Kidney epithelial cell (primary cell): ENCODE measurements at regions not wholly inside any gene's neighbourhood (a gene's known extent, or its start where the extent isn't known, plus 50 kb on each side); places are given as distances from the start of the nearest gene placed in this dataset.

Experiments used
- DNase-seq: peaks from one replicate; pipeline ENCODE4 v3.0.0-alpha.2; 2010; ENCODE audit warnings: low read depth
- H3K27me3 ChIP-seq: 2 replicates; pipeline ENCODE4 v1.6.0; 2011; ENCODE audit warnings: low read length; ENCODE audit not compliant: control insufficient read depth, insufficient read depth
- H3K36me3 ChIP-seq: 2 replicates; pipeline ENCODE4 v1.5.1; 2011; ENCODE audit warnings: low read length; ENCODE audit not compliant: control insufficient read depth, insufficient read depth
- H3K4me3 ChIP-seq: 2 replicates; pipeline ENCODE4 v1.5.1; 2011; ENCODE audit warnings: low read depth, mild to moderate bottlenecking, control low read depth, low read length
- TF ChIP-seq, protein P1 (sequence below): IDR thresholded peaks from 2 replicates; pipeline ENCODE4 v1.5.1; 2011; ENCODE audit warnings: mild to moderate bottlenecking, moderate library complexity, low read length, control low read depth, inconsistent platforms; ENCODE audit not compliant: insufficient read depth, poor library complexity, severe bottlenecking

GRCh38 chr3:105157766-105158085 lies 209.0 kb upstream of the ALCAM start:
- TF ChIP-seq, protein P1, sequence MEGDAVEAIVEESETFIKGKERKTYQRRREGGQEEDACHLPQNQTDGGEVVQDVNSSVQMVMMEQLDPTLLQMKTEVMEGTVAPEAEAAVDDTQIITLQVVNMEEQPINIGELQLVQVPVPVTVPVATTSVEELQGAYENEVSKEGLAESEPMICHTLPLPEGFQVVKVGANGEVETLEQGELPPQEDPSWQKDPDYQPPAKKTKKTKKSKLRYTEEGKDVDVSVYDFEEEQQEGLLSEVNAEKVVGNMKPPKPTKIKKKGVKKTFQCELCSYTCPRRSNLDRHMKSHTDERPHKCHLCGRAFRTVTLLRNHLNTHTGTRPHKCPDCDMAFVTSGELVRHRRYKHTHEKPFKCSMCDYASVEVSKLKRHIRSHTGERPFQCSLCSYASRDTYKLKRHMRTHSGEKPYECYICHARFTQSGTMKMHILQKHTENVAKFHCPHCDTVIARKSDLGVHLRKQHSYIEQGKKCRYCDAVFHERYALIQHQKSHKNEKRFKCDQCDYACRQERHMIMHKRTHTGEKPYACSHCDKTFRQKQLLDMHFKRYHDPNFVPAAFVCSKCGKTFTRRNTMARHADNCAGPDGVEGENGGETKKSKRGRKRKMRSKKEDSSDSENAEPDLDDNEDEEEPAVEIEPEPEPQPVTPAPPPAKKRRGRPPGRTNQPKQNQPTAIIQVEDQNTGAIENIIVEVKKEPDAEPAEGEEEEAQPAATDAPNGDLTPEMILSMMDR, result no peak
- no peak overlapping the region for H3K4me3 ChIP-seq
- DNase-seq, result no peak
- H3K27me3 ChIP-seq, result no peaks in the 10 kb centered on the region
- H3K36me3 ChIP-seq, result no peaks in the 10 kb centered on the region

DNA sequence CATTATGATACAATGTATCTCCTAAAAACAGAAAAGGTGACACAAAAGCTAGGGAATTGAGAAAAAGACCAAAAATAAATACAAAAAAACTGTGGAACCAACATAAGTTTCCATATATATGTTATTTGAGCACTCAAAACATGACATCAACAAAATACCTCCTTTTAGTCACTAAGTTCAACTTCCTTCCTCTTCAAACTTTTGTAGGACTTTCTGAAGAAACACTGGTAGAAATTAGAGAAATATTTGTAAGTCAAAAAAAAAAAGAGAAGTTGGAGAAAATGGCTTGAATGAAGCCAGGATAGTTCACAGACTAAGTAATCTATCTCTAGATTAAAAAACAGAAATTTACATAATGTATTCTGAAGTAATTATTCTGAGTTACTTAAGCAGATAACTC lies 208.4 kb upstream of the ALCAM start:
- H3K4me3 ChIP-seq, result no peak overlapping the region
- H3K36me3 ChIP-seq, result no peaks in the 10 kb centered on the region
- DNase-seq, result no peak
- TF ChIP-seq, protein P1, result no peak
- no peaks in the 10 kb centered on the region for H3K27me3 ChIP-seq

- no peak for DNase-seq
- TF ChIP-seq, protein P1, result no peak
- Histone ChIP-seq H3K27me3 (no peaks in the 10 kb centered on the region), H3K36me3 (no peaks in the 10 kb centered on the region), H3K4me3 (no peak overlapping the region)
Measured at GRCh38 chr3:105162448-105162847, 204.3 kb upstream of the ALCAM start.

GRCh38 chr3:105166893-105167292 lies 199.8 kb upstream of the ALCAM start:
- DNase-seq, result no peak
- Histone ChIP-seq H3K4me3 (no peak overlapping the region), H3K27me3 (no peaks in the 10 kb centered on the region)

DNA sequence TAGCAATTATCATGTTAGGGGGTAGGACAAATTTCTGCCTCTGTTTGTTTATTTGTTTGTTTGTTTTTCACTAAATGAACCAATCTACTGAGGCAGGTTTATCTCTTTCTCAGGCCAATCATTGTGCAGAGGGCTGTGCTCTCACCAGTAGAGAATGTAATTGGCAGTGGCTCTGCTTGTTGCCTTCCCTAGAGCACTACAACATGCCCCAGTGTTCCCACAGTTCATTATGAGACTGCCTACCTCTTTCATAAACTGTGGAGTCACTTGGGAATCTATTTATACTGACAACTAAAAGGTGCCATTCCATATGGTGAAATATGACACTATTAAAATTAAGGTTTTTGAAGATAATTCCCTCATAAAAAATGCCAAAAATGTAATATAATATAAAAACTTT lies 196.3 kb upstream of the ALCAM start:
- H3K27me3 ChIP-seq, result no peaks in the 10 kb centered on the region
- no peak for DNase-seq
- no peak overlapping the region for H3K4me3 ChIP-seq
- H3K36me3 ChIP-seq, result no peaks in the 10 kb centered on the region
- TF ChIP-seq, protein P1, result no peak

More at GRCh38 chr3:105166893-105167292, 199.8 kb upstream of the ALCAM start:
- TF ChIP-seq, protein P1, result no peak
- H3K36me3 ChIP-seq, result no peaks in the 10 kb centered on the region

DNA sequence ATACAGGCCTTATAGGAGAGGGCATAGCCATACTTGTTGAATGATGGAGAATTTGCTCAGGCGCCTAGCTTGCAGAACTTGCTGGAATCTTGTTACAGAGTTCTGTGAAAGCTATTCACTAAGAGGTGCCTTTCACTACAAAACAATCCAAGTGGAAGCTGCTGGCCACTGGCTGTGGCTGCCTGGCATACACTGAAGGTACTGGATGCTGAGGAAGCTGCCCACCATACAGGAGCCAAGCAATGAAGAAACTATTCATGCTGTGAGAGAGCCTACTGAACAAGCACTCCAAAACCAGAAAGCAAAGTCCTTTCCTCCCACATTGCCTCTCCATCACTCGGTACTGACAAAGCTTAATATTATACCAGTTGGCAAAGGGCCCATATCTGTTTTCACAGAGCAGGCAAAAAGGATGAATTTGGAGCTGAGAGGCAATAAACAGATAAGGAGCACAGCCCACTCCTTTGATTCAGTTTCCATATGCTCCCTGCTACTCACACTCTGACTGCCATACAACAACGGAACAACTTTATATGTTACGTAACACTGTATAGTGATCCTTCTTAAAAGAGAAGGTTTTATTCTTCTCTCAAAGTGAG lies 192.6 kb upstream of the ALCAM start:
- H3K4me3 ChIP-seq, result no peak overlapping the region
- no peaks in the 10 kb centered on the region for H3K27me3 ChIP-seq
- H3K36me3 ChIP-seq, result no peaks in the 10 kb centered on the region
- DNase-seq, result no peak
- TF ChIP-seq, protein P1, result no peak
